ENCODE measurements at regions not wholly inside any gene's neighbourhood (a gene's known extent, or its start where the extent isn't known, plus 50 kb on each side); places are given as distances from the start of the nearest gene placed in this dataset.

DNA sequence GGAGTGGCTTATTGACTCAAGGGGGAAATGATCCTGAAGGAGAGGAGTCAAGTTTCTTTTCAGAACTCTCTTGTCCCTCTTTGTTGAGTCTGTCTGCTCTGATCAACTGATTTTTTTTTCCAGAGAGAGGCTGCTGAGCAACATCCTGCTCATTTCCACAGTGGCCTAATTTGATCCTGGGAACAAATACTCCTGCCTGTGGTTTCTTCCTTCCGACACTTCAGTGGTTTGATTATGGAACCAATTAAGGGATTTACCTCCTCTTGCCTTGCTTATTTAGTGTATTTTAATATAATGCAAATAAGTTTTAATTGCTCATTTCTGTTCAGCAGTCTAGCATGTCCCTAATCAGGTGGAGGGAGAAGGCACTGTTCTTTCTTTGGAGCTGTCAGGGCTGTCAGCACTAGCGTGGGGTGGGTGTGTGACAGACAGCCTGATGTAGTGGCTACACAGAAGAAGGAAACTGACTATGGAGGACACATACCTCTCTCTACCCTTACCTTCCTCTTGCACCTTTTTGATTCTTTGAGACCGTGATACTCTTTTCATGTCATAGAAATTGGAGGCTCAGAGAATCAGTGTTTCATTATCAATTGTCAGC is 344.9 kb upstream of the STXBP6 start:
- H3K36me3 ChIP-seq (ENCODE audit: insufficient read depth, low read length): no peaks in the 10 kb centered on the region
- H3K4me3 ChIP-seq (ENCODE audit: insufficient read depth, low read length): no peak overlapping the region
- TF ChIP-seq, protein P1, sequence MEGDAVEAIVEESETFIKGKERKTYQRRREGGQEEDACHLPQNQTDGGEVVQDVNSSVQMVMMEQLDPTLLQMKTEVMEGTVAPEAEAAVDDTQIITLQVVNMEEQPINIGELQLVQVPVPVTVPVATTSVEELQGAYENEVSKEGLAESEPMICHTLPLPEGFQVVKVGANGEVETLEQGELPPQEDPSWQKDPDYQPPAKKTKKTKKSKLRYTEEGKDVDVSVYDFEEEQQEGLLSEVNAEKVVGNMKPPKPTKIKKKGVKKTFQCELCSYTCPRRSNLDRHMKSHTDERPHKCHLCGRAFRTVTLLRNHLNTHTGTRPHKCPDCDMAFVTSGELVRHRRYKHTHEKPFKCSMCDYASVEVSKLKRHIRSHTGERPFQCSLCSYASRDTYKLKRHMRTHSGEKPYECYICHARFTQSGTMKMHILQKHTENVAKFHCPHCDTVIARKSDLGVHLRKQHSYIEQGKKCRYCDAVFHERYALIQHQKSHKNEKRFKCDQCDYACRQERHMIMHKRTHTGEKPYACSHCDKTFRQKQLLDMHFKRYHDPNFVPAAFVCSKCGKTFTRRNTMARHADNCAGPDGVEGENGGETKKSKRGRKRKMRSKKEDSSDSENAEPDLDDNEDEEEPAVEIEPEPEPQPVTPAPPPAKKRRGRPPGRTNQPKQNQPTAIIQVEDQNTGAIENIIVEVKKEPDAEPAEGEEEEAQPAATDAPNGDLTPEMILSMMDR (IDR thresholded peaks at IDR 0.05; ENCODE audit: extremely low read depth, low read depth, low read length): no peak
- H3K4me2 ChIP-seq (ENCODE audit: insufficient read depth, low read length): no peak overlapping the region
- no peaks in the 10 kb centered on the region for H3K4me1 ChIP-seq (ENCODE audit: insufficient read depth, low read length)
- H3K27ac ChIP-seq (ENCODE audit: low read depth, low read length): no peak overlapping the region
- H3K79me2 ChIP-seq (ENCODE audit: insufficient read depth, low read length): no peaks in the 10 kb centered on the region
- no peaks in the 10 kb centered on the region for H3K9me3 ChIP-seq (ENCODE audit: low read depth, low read length)
- no peaks in the 10 kb centered on the region for H4K20me1 ChIP-seq (ENCODE audit: insufficient read depth, low read length)
- H2AFZ ChIP-seq (ENCODE audit: low read length): no peak overlapping the region
- DNase-seq (ENCODE audit: insufficient read length, low spot score, missing footprints): no peak
- no peaks in the 10 kb centered on the region for H3K27me3 ChIP-seq (ENCODE audit: insufficient read depth, low read length)

DNA sequence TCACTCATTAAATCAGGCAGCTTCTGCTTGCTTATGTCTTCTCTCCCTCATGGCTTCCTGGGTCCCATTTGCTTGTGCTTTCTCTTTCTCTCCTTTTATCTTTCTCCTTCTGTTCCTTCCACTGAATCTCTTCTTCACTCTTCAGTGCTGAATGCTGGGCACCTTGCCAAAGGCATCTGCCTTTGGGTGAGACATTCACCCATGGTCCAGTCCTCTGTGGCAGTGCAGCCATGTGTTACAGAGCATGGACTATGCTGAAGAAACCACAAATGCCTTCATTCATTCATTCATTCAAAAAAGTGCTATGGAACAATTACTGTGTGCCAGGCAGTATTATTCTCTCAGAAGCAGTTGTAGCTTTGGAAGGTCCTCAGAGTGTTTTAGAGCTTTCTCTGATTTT is 344.4 kb upstream of the STXBP6 start:
- Histone ChIP-seq H3K79me2 (ENCODE audit: insufficient read depth, low read length) (no peaks in the 10 kb centered on the region), H3K4me3 (ENCODE audit: insufficient read depth, low read length) (no peak overlapping the region), H3K9me3 (ENCODE audit: low read depth, low read length) (no peaks in the 10 kb centered on the region), H2AFZ (ENCODE audit: low read length) (no peak overlapping the region), H3K4me1 (ENCODE audit: insufficient read depth, low read length) (no peaks in the 10 kb centered on the region), H4K20me1 (ENCODE audit: insufficient read depth, low read length) (no peaks in the 10 kb centered on the region), H3K4me2 (ENCODE audit: insufficient read depth, low read length) (no peak overlapping the region), H3K36me3 (ENCODE audit: insufficient read depth, low read length) (no peaks in the 10 kb centered on the region), H3K27ac (ENCODE audit: low read depth, low read length) (no peak overlapping the region), H3K27me3 (ENCODE audit: insufficient read depth, low read length) (no peaks in the 10 kb centered on the region)
- DNase-seq (ENCODE audit: insufficient read length, low spot score, missing footprints): no peak
- TF ChIP-seq, protein P1 (IDR thresholded peaks at IDR 0.05; ENCODE audit: extremely low read depth, low read depth, low read length): no peak

DNA sequence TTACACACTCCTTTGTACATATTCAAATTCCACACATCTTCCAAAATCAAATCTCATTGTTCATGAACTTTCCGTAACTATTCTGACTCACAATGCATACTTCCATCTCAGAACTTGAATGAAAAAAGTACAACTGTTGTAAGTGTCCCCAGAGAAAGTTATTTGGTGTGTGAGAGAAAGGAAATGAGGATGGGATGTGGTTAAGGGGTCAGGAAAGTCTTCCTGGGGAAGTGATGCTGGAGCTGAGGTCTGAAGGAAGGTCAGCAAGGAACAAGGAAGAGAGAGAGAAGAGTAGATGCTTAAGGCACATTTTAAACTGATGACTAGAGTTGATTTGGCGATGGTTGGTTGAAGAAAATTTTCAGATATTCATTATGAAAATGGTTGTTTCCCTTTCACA is 340.0 kb upstream of the STXBP6 start:
- Histone ChIP-seq H3K36me3 (ENCODE audit: insufficient read depth, low read length) (no peaks in the 10 kb centered on the region), H3K4me1 (ENCODE audit: insufficient read depth, low read length) (no peaks in the 10 kb centered on the region), H3K9me3 (ENCODE audit: low read depth, low read length) (no peaks in the 10 kb centered on the region), H3K79me2 (ENCODE audit: insufficient read depth, low read length) (no peaks in the 10 kb centered on the region), H3K27me3 (ENCODE audit: insufficient read depth, low read length) (no peaks in the 10 kb centered on the region), H2AFZ (ENCODE audit: low read length) (no peak overlapping the region), H3K4me3 (ENCODE audit: insufficient read depth, low read length) (no peak overlapping the region), H3K27ac (ENCODE audit: low read depth, low read length) (no peak overlapping the region), H4K20me1 (ENCODE audit: insufficient read depth, low read length) (no peaks in the 10 kb centered on the region), H3K4me2 (ENCODE audit: insufficient read depth, low read length) (no peak overlapping the region)
- TF ChIP-seq, protein P1 (IDR thresholded peaks at IDR 0.05; ENCODE audit: extremely low read depth, low read depth, low read length): no peak
- DNase-seq (ENCODE audit: insufficient read length, low spot score, missing footprints): no peak

DNA sequence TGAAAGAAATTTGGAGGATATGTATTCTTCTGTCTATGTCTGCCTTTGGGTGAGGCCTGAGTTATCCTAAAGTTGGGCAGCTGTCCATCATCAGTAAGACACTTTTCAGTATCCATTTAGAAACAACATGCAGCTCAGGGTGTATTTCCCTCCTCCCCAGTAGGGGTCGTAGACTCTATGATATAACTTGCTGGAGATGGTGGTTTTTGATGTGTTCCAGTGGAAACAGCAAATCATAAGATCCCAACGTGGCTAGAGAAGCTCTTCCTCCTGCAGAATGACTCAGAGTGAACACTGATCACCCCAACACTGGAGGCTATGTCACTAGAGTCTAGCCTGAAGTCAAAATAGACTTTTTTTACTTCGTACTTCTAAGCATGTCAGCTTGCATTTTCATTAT is 331.6 kb upstream of the STXBP6 start:
- DNase-seq (ENCODE audit: insufficient read length, low spot score, missing footprints): no peak
- no peaks in the 10 kb centered on the region for H3K27me3 ChIP-seq (ENCODE audit: insufficient read depth, low read length)
- no peak overlapping the region for H2AFZ ChIP-seq (ENCODE audit: low read length)
- no peak overlapping the region for H3K4me3 ChIP-seq (ENCODE audit: insufficient read depth, low read length)
- peaks cover 2% of the 10 kb centered on the region for H3K9me3 ChIP-seq (ENCODE audit: low read depth, low read length)
- no peaks in the 10 kb centered on the region for H4K20me1 ChIP-seq (ENCODE audit: insufficient read depth, low read length)
- H3K27ac ChIP-seq (ENCODE audit: low read depth, low read length): no peak overlapping the region
- TF ChIP-seq, protein P1 (IDR thresholded peaks at IDR 0.05; ENCODE audit: extremely low read depth, low read depth, low read length): no peak
- no peaks in the 10 kb centered on the region for H3K4me1 ChIP-seq (ENCODE audit: insufficient read depth, low read length)
- no peaks in the 10 kb centered on the region for H3K36me3 ChIP-seq (ENCODE audit: insufficient read depth, low read length)
- H3K4me2 ChIP-seq (ENCODE audit: insufficient read depth, low read length): no peak overlapping the region
- no peaks in the 10 kb centered on the region for H3K79me2 ChIP-seq (ENCODE audit: insufficient read depth, low read length)

Data from osteoblast (primary cell).